ENCODE measurements at regions not wholly inside any gene's neighbourhood (a gene's known extent, or its start where the extent isn't known, plus 50 kb on each side); places are given as distances from the start of the nearest gene placed in this dataset.

DNA sequence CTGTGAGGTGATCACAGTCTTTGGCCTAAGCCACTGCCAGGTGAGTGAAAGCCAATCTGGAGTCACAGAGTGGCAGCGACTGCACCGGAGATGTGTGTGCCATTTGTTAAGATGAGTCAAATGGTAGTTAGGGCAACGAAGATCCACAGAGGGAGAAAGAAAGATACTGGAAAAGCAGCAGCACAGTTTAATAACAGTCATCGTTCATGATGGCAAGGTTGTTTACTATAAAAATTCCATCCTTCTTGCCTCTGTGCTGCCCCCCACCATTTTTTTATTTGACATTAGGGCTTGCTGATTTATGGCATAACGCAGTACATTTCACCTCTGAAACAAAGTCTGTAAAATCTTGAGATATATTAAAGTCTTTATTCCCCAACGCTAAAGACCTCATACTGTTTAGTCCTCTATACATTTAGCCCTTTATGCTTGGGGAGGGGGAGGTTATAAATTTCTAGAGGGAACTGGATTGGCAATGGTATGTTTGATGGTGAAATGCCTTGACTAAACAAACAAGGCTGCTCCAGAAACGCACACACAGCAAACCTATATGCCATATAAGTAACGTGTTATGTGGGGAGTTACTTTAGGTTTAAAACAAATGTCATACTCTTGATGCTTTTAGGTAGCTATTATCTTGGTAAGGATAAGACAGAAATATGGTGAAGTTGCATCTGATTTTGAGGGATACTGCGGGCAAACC lies 55.8 kb upstream of the ABL1 start:
- FAIRE-seq (no peak), DNase-seq (peak in 3 of 5 donors; percentile 28 to 59 (median 50))
- Histone ChIP-seq H3K9me3 (ENCODE audit: control insufficient read depth in 2 of 3, insufficient read depth in 1 of 3, low read length in 3 of 3) (peaks cover 0 to 10% (median 0%) of the 10 kb centered on the region in 3 donors), H3K27me3 (ENCODE audit: control insufficient read depth, insufficient read depth, low read length) (no peaks in the 10 kb centered on the region), H3K27ac (ENCODE audit: low read depth in 2 of 2, low read length in 2 of 2) (no peak overlapping the region), H3K4me3 (ENCODE audit: low read length in 3 of 3) (no peak overlapping the region), H3K9ac (ENCODE audit: low read length in 3 of 3) (no peak overlapping the region), H3K36me3 (ENCODE audit: control insufficient read depth in 2 of 3, insufficient read depth in 3 of 3, low read length in 3 of 3) (no peaks in the 10 kb centered on the region), H3K4me1 (ENCODE audit: control insufficient read depth in 2 of 3, insufficient read depth in 2 of 3, low read depth in 1 of 3, low read length in 3 of 3) (peaks cover 0 to 9% (median 9%) of the 10 kb centered on the region in 3 donors)
- TF ChIP-seq, protein P1, sequence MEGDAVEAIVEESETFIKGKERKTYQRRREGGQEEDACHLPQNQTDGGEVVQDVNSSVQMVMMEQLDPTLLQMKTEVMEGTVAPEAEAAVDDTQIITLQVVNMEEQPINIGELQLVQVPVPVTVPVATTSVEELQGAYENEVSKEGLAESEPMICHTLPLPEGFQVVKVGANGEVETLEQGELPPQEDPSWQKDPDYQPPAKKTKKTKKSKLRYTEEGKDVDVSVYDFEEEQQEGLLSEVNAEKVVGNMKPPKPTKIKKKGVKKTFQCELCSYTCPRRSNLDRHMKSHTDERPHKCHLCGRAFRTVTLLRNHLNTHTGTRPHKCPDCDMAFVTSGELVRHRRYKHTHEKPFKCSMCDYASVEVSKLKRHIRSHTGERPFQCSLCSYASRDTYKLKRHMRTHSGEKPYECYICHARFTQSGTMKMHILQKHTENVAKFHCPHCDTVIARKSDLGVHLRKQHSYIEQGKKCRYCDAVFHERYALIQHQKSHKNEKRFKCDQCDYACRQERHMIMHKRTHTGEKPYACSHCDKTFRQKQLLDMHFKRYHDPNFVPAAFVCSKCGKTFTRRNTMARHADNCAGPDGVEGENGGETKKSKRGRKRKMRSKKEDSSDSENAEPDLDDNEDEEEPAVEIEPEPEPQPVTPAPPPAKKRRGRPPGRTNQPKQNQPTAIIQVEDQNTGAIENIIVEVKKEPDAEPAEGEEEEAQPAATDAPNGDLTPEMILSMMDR (IDR thresholded peaks at IDR 0.05; ENCODE audit: borderline replicate concordance, extremely low read depth, insufficient read depth) = no peak
- intact Hi-C loops (cut with DNase I) = loop anchor here (10.0 kb wide), 1 partner anchor 85 kb away; no protein-coding TSS in a partner anchor

DNA sequence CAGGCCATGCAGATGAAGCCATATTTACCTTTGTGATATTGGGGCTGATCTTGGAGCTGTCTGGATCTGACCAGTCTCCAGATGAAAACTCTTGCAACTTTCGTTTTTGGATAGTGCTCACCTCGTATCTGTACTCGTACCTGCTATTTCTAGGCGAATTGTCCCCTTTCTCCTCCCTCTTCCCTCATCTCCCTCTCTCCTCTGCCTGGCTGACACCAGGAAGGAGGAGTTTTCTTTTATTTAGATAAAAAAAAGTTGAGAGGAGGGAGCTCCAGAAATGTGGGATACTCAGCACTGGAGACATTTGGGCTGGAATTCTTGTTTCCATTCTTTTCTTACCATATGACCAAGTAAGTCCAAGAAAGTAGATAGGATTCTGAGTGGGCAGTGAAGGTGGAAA lies 54.6 kb upstream of the ABL1 start:
- FAIRE-seq = no peak
- intact Hi-C loops (cut with DNase I) = no loop called here
- H3K27me3 ChIP-seq (ENCODE audit: control insufficient read depth, insufficient read depth, low read length) = no peaks in the 10 kb centered on the region
- peaks cover 0 to 3% (median 0%) of the 10 kb centered on the region in 3 donors for H3K9me3 ChIP-seq (ENCODE audit: control insufficient read depth in 2 of 3, insufficient read depth in 1 of 3, low read length in 3 of 3)
- peak in 1 of 5 donors; percentile 23 for DNase-seq
- peak overlapping the region in 2 of 3 donors; percentile 21 to 28 for H3K9ac ChIP-seq (ENCODE audit: low read length in 3 of 3)
- peak overlapping the region in 2 of 3 donors; percentile 32 to 36 for H3K4me3 ChIP-seq (ENCODE audit: low read length in 3 of 3)
- peaks cover 0 to 17% (median 12%) of the 10 kb centered on the region in 3 donors for H3K4me1 ChIP-seq (ENCODE audit: control insufficient read depth in 2 of 3, insufficient read depth in 2 of 3, low read depth in 1 of 3, low read length in 3 of 3)
- peak overlapping the region; percentile 14 to 69 for H3K27ac ChIP-seq (ENCODE audit: low read depth in 2 of 2, low read length in 2 of 2)
- no peaks in the 10 kb centered on the region for H3K36me3 ChIP-seq (ENCODE audit: control insufficient read depth in 2 of 3, insufficient read depth in 3 of 3, low read length in 3 of 3)
- TF ChIP-seq, protein P1 (IDR thresholded peaks at IDR 0.05; ENCODE audit: borderline replicate concordance, extremely low read depth, insufficient read depth) = no peak

DNA sequence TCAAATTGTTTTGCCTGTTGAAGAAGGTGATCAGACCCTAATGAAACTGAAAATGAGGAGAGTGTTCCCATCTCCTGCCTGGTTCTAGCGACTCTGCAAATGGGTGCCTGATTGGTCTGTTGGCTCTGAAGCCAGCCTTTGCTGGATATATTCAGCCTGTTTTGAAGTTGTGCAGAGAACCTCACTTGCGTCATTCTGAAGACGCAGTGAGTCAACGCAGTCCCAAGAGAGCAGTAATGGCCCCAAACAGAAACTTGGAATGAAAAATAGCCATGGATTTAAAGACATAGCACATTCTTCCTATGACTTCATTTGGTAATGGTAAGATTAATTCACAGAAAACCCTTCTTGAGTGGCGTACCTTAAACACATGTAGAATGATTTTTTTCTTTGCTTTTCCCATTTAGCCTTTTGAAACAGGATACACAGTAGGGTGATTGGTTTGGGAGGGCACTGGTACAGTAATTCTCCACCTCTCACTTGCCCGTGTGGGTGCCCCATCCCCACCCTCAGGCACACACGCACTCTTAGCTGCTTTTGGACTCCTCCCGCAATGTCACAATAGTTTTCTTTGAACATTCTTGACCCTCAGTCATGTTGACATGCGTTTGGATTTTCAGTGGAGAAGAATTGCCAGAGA lies 54.1 kb upstream of the ABL1 start:
- intact Hi-C loops (cut with DNase I) = no loop called here

More for the DNA sequence above, 54.1 kb upstream of the ABL1 start:
- Histone ChIP-seq H3K36me3 (ENCODE audit: control insufficient read depth in 2 of 3, insufficient read depth in 3 of 3, low read length in 3 of 3) (no peaks in the 10 kb centered on the region), H3K9ac (ENCODE audit: low read length in 3 of 3) (peak overlapping the region in 1 of 3 donors; percentile 28), H3K4me1 (ENCODE audit: control insufficient read depth in 2 of 3, insufficient read depth in 2 of 3, low read depth in 1 of 3, low read length in 3 of 3) (peaks cover 0 to 13% (median 12%) of the 10 kb centered on the region in 3 donors), H3K9me3 (ENCODE audit: control insufficient read depth in 2 of 3, insufficient read depth in 1 of 3, low read length in 3 of 3) (no peaks in the 10 kb centered on the region), H3K27ac (ENCODE audit: low read depth in 2 of 2, low read length in 2 of 2) (peak overlapping the region; percentile 66 to 69), H3K27me3 (ENCODE audit: control insufficient read depth, insufficient read depth, low read length) (no peaks in the 10 kb centered on the region), H3K4me3 (ENCODE audit: low read length in 3 of 3) (peak overlapping the region in 1 of 3 donors; percentile 36)
- FAIRE-seq (no peak), DNase-seq (peak in 3 of 5 donors; percentile 15 to 88 (median 48))
- TF ChIP-seq, protein P1 (IDR thresholded peaks at IDR 0.05; ENCODE audit: borderline replicate concordance, extremely low read depth, insufficient read depth) = no peak

Data from kidney (tissue), 13 donors.